WERI-Rb-1 (cell line): ENCODE measurements at regions not wholly inside any gene's neighbourhood (a gene's known extent, or its start where the extent isn't known, plus 50 kb on each side); places are given as distances from the start of the nearest gene placed in this dataset.

Experiments
- DNase-seq: peaks from one replicate; pipeline ENCODE4 v3.0.0-alpha.2; 2020
- H3K27ac ChIP-seq: fragments of 250-450 bp; sonication (Bioruptor Pico); 2 replicates; pipeline ENCODE4 v1.5.1; 2020; ENCODE audit warnings: mild to moderate bottlenecking, moderate library complexity
- H3K27me3 ChIP-seq: fragments of 250-450 bp; sonication (Bioruptor Pico); 2 replicates; pipeline ENCODE4 v1.5.1; 2021; ENCODE audit warnings: mild to moderate bottlenecking, low read depth, moderate library complexity; ENCODE audit not compliant: insufficient read depth, severe bottlenecking
- H3K36me3 ChIP-seq: fragments of 250-450 bp; sonication (Bioruptor Pico); 2 replicates; pipeline ENCODE4 v1.5.1; 2020; ENCODE audit warnings: mild to moderate bottlenecking, moderate library complexity
- H3K4me3 ChIP-seq: 2 replicates; pipeline ENCODE4 v1.5.1; 2011; ENCODE audit warnings: low read depth, mild to moderate bottlenecking, control low read depth, low read length
- H3K9me3 ChIP-seq: fragments of 250-450 bp; sonication (Bioruptor Pico); 2 replicates; pipeline ENCODE4 v1.5.1; 2021; ENCODE audit warnings: mild to moderate bottlenecking, moderate library complexity; ENCODE audit not compliant: severe bottlenecking
- CTCF ChIP-seq: IDR thresholded peaks from 2 replicates; pipeline ENCODE4 v1.5.1; 2011; ENCODE audit warnings: low read depth, mild to moderate bottlenecking, control low read depth, inconsistent platforms, low read length

GRCh38 chr6:139580592-139581484 is 206.4 kb upstream of the CITED2 start:
- Histone ChIP-seq H3K9me3 (no peaks in the 10 kb centered on the region), H3K27me3 (no peaks in the 10 kb centered on the region), H3K4me3 (no peak overlapping the region), H3K36me3 (no peaks in the 10 kb centered on the region), H3K27ac (no peak overlapping the region)
- DNase-seq = no peak
- TF ChIP-seq CTCF = no peak

- no peak overlapping the region for H3K27ac ChIP-seq
- DNase-seq = no peak
These were observed 203.5 kb upstream of the CITED2 start for GRCh38 chr6:139577763-139578604.

GRCh38 chr6:139577124-139577762 is 202.8 kb upstream of the CITED2 start:
- Histone ChIP-seq H3K36me3 (no peaks in the 10 kb centered on the region), H3K4me3 (no peak overlapping the region), H3K27ac (no peak overlapping the region), H3K27me3 (no peaks in the 10 kb centered on the region), H3K9me3 (no peaks in the 10 kb centered on the region)
- TF ChIP-seq CTCF = no peak
- DNase-seq = no peak

More at GRCh38 chr6:139577763-139578604, 203.5 kb upstream of the CITED2 start:
- Histone ChIP-seq H3K27me3 (no peaks in the 10 kb centered on the region), H3K9me3 (no peaks in the 10 kb centered on the region), H3K4me3 (no peak overlapping the region), H3K36me3 (no peaks in the 10 kb centered on the region)
- TF ChIP-seq CTCF = no peak

- Histone ChIP-seq H3K27ac (no peak overlapping the region), H3K9me3 (no peaks in the 10 kb centered on the region), H3K36me3 (no peaks in the 10 kb centered on the region), H3K4me3 (no peak overlapping the region), H3K27me3 (no peaks in the 10 kb centered on the region)
- no peak for TF ChIP-seq CTCF
- DNase-seq = no peak
These were observed 197.6 kb upstream of the CITED2 start for GRCh38 chr6:139572001-139572400.

GRCh38 chr6:139570166-139570565 is 195.7 kb upstream of the CITED2 start:
- Histone ChIP-seq H3K36me3 (no peaks in the 10 kb centered on the region), H3K9me3 (no peaks in the 10 kb centered on the region), H3K4me3 (no peak overlapping the region), H3K27ac (no peak overlapping the region), H3K27me3 (no peaks in the 10 kb centered on the region)
- no peak for DNase-seq
- no peak for TF ChIP-seq CTCF
